PFSK-1 (cell line): ENCODE measurements at regions not wholly inside any gene's neighbourhood (a gene's known extent, or its start where the extent isn't known, plus 50 kb on each side); places are given as distances from the start of the nearest gene placed in this dataset.

Experiments
- FOXP2 ChIP-seq: optimal IDR thresholded peaks from 2 replicates; pipeline ENCODE3; 2011; ENCODE audit warnings: borderline replicate concordance, control low read depth, inconsistent platforms; ENCODE audit not compliant: insufficient read depth; ENCODE audit errors: extremely low read length, extremely low read depth
- POLR2AphosphoS5 ChIP-seq: IDR thresholded peaks from 2 replicates; pipeline ENCODE4 v1.6.1; 2012; ENCODE audit warnings: low read depth, mild to moderate bottlenecking, control low read depth, low read length, moderate library complexity
- SIN3A ChIP-seq: IDR thresholded peaks from 2 replicates; pipeline ENCODE4 v1.6.1; 2012; ENCODE audit warnings: mild to moderate bottlenecking, low read length, moderate library complexity, borderline replicate concordance; ENCODE audit not compliant: insufficient read depth
- TAF1 ChIP-seq: IDR thresholded peaks from 2 replicates; pipeline ENCODE4 v1.6.1; 2012; ENCODE audit warnings: low read length, control low read depth, borderline replicate concordance; ENCODE audit not compliant: insufficient read depth
- TF ChIP-seq, protein P1 (sequence below), 2 experiments: IDR thresholded peaks; 2 replicates each; pipeline versions ENCODE4 v1.6.1 to v1.8.0; 2011 to 2012; ENCODE audit warnings: low read depth in 2 of 2, low read length in 2 of 2, control low read depth in 1 of 2, inconsistent platforms in 1 of 2, mild to moderate bottlenecking in 1 of 2, moderate library complexity in 1 of 2; ENCODE audit not compliant: insufficient read depth in 1 of 2

- TF ChIP-seq POLR2AphosphoS5 (no peak), SIN3A (no peak), TAF1 (no peak), FOXP2 (no peak)
- TF ChIP-seq, protein P1, sequence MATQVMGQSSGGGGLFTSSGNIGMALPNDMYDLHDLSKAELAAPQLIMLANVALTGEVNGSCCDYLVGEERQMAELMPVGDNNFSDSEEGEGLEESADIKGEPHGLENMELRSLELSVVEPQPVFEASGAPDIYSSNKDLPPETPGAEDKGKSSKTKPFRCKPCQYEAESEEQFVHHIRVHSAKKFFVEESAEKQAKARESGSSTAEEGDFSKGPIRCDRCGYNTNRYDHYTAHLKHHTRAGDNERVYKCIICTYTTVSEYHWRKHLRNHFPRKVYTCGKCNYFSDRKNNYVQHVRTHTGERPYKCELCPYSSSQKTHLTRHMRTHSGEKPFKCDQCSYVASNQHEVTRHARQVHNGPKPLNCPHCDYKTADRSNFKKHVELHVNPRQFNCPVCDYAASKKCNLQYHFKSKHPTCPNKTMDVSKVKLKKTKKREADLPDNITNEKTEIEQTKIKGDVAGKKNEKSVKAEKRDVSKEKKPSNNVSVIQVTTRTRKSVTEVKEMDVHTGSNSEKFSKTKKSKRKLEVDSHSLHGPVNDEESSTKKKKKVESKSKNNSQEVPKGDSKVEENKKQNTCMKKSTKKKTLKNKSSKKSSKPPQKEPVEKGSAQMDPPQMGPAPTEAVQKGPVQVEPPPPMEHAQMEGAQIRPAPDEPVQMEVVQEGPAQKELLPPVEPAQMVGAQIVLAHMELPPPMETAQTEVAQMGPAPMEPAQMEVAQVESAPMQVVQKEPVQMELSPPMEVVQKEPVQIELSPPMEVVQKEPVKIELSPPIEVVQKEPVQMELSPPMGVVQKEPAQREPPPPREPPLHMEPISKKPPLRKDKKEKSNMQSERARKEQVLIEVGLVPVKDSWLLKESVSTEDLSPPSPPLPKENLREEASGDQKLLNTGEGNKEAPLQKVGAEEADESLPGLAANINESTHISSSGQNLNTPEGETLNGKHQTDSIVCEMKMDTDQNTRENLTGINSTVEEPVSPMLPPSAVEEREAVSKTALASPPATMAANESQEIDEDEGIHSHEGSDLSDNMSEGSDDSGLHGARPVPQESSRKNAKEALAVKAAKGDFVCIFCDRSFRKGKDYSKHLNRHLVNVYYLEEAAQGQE (IDR thresholded peaks at IDR 0.05; ENCODE audit: insufficient read depth in 1 of 2, low read depth in 2 of 2, low read length in 2 of 2) = no peak
Measured at GRCh38 chr5:92435781-92436180, 1052.7 kb upstream of the ARRDC3 start.
